ENCODE measurements at regions not wholly inside any gene's neighbourhood (a gene's known extent, or its start where the extent isn't known, plus 50 kb on each side); places are given as distances from the start of the nearest gene placed in this dataset.

DNA sequence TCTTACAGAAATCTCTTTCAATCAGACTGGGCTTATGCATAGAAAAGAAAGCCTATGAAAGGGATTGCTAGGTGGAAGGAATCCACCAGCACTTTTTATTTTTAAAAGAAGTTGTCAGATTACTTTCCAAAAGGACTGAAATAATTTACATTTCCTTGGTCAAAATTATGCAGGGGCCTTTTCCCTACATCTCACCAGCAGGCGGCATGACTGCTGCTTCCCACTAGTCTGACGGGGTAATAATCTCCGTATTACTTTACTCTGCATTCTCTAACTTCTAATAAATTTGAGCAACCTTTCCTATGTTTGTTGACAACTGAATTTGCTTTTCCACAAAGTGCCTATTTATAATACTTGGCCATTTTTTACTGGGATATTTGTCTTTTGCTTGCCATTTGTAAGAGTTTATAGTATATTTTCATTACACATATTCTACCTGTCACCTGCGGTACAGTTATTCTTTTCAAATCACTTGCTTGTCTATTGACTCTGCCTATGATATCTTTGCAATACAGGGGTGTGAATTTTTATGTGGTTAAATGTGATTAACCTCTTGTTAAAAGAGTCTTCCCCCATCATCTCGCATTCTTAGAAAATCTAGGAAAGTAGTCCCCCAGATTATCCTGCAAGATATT is 51.9 kb upstream of the USP47 start:
- H3K9me3 ChIP-seq (ENCODE audit: control insufficient read depth, insufficient read depth, low read length) = no peaks in the 10 kb centered on the region
- H3K9ac ChIP-seq (ENCODE audit: low read depth, low read length) = no peak overlapping the region
- H3K4me1 ChIP-seq (ENCODE audit: control insufficient read depth, insufficient read depth, low read length) = peaks cover 8% of the 10 kb centered on the region
- no peaks in the 10 kb centered on the region for H3K36me3 ChIP-seq (ENCODE audit: control insufficient read depth, insufficient read depth, low read length)
- H3K27me3 ChIP-seq (ENCODE audit: control insufficient read depth, insufficient read depth, low read length) = no peaks in the 10 kb centered on the region
- H3K4me3 ChIP-seq (ENCODE audit: low read depth, low read length) = no peak overlapping the region

DNA sequence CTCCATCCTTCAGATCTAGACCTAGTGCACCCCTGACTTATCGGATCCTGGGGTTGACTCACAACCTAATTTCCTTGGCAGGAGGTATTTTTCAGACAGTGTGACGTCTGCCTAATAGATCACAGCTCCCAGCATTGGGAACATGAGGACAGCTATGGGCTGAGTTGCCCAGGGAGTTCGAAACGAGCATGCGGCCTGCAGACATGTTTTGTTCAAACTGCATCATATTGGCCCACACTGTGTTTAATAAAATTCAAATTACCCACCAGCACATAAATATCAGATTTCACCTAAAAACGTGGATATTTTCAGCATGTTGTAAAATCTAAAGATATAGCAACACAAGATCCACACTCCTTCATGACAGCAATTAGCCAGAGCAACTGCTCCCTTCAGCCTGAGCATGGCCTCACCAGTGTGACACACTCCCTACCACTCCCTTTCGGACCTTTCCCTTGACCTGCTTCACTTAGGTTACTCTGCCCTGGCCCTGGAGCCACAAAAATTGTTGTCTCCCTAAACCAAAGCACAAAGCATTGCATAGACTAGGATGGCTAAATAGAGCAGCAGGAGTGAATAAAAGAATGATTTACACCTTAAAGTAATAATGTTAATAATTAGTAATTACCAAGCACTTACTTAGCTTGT is 53.6 kb upstream of the USP47 start:
- Histone ChIP-seq H3K9ac (ENCODE audit: low read depth, low read length) (no peak overlapping the region), H3K36me3 (ENCODE audit: control insufficient read depth, insufficient read depth, low read length) (no peaks in the 10 kb centered on the region), H3K4me3 (ENCODE audit: low read depth, low read length) (no peak overlapping the region), H3K27me3 (ENCODE audit: control insufficient read depth, insufficient read depth, low read length) (no peaks in the 10 kb centered on the region), H3K4me1 (ENCODE audit: control insufficient read depth, insufficient read depth, low read length) (peaks cover 8% of the 10 kb centered on the region), H3K9me3 (ENCODE audit: control insufficient read depth, insufficient read depth, low read length) (no peaks in the 10 kb centered on the region)

DNA sequence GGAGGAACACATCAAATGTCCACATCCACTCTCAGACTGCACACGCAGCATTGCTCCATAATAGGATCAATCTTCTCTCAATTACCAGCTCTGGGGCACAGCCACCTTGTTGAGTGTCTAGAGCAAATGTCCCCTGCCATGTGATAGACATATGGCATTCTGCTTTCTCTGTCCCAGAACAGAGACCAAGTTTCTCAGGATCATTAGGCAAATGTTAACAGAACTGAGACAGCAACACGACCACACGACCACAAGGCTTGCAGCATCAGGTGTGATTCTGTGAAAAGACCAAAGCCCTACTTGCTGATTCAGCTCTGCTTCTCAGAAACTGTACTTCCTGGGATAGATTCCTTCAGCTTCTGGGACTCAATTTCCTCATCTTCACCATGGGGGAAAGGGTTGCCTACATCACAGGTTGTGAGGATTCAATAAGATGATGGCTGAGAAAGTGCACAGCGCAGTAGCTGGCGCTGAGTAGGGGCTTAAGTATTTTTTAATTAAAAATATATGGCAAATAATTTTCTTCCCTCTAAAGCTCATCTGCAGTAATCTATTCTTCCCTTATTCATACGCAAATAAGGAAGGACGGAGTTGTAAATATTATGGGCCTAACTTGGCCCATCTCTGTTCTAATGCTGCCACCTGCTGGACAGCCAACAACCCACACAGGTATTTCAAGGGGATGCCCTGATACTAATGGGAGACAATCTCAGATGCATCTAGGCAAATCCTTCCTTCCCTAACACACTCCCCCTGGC is 54.3 kb upstream of the USP47 start:
- peaks cover 8% of the 10 kb centered on the region for H3K4me1 ChIP-seq (ENCODE audit: control insufficient read depth, insufficient read depth, low read length)
- no peaks in the 10 kb centered on the region for H3K36me3 ChIP-seq (ENCODE audit: control insufficient read depth, insufficient read depth, low read length)
- no peak overlapping the region for H3K4me3 ChIP-seq (ENCODE audit: low read depth, low read length)
- no peak overlapping the region for H3K9ac ChIP-seq (ENCODE audit: low read depth, low read length)
- H3K9me3 ChIP-seq (ENCODE audit: control insufficient read depth, insufficient read depth, low read length) = no peaks in the 10 kb centered on the region
- no peaks in the 10 kb centered on the region for H3K27me3 ChIP-seq (ENCODE audit: control insufficient read depth, insufficient read depth, low read length)

DNA sequence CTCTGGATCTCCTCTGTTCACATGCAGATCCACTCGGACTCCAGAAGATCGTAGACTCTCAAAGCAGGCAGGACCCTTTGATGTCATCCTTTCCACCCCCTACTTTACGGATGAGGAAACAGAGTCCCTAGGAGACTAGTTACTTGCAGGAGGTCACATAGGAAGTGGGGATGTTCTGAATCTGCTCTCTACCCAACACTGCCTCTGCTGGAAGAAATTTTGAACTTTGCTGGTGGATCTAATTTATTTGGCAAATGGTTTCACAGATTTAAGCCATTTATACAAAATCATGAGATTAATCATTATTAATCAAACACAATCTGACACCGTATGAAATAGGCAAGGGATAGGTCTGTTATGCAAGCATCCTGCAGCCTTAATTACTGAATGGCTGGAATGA is 55.0 kb upstream of the USP47 start:
- Histone ChIP-seq H3K4me1 (ENCODE audit: control insufficient read depth, insufficient read depth, low read length) (peaks cover 8% of the 10 kb centered on the region), H3K9ac (ENCODE audit: low read depth, low read length) (no peak overlapping the region), H3K4me3 (ENCODE audit: low read depth, low read length) (no peak overlapping the region), H3K36me3 (ENCODE audit: control insufficient read depth, insufficient read depth, low read length) (no peaks in the 10 kb centered on the region), H3K27me3 (ENCODE audit: control insufficient read depth, insufficient read depth, low read length) (no peaks in the 10 kb centered on the region), H3K9me3 (ENCODE audit: control insufficient read depth, insufficient read depth, low read length) (no peaks in the 10 kb centered on the region)

DNA sequence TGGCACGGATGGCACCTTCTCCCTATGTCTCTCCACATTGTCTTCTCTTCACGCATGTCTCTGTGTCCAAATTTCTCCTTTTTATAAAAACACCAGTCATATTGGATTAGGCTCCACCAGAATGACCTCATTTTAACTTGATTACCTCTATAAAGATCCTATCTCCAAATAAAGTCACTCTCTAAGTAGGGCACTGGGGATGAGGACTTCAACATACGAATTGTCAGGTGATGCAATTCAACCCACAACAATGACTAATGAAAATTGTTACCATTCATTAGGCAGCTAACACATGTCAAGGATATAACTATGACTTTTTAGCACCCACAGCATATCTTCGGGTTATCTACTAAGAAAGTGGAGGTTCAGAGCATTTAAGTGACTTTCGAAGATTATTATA is 55.5 kb upstream of the USP47 start:
- no peak overlapping the region for H3K4me3 ChIP-seq (ENCODE audit: low read depth, low read length)
- no peaks in the 10 kb centered on the region for H3K27me3 ChIP-seq (ENCODE audit: control insufficient read depth, insufficient read depth, low read length)
- no peaks in the 10 kb centered on the region for H3K9me3 ChIP-seq (ENCODE audit: control insufficient read depth, insufficient read depth, low read length)
- H3K9ac ChIP-seq (ENCODE audit: low read depth, low read length) = no peak overlapping the region
- no peaks in the 10 kb centered on the region for H3K36me3 ChIP-seq (ENCODE audit: control insufficient read depth, insufficient read depth, low read length)
- H3K4me1 ChIP-seq (ENCODE audit: control insufficient read depth, insufficient read depth, low read length) = peaks cover 8% of the 10 kb centered on the region

DNA sequence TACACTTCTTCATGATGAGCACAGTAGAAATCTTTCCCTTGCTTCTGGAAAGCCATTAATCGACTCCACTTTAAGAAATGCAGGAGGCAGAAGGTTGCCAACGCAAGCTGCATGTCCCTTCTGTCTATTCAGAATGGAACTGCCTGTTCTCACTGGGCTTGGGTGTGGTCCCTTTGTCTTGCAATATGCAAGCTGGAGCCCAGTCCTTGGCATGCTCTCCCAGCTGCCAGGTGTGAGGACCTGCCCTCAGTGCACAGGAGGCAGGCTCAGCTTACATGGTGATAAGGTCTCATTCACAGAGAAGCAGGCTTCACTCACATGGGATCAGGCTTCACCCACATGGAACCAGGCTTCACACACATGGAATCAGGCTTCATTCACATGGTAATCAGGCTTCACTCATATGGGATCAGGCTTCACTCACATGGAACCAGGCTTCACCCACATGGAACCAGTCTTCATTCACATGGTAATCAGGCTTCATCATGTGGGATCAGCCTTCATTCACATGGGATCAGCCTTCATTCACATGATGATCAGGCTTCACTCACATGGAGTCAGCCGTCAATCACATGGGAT is 59.2 kb upstream of the USP47 start:
- no peaks in the 10 kb centered on the region for H3K9me3 ChIP-seq (ENCODE audit: control insufficient read depth, insufficient read depth, low read length)
- H3K9ac ChIP-seq (ENCODE audit: low read depth, low read length) = no peak overlapping the region
- H3K27me3 ChIP-seq (ENCODE audit: control insufficient read depth, insufficient read depth, low read length) = no peaks in the 10 kb centered on the region
- no peak overlapping the region for H3K4me3 ChIP-seq (ENCODE audit: low read depth, low read length)
- peaks cover 5% of the 10 kb centered on the region for H3K4me1 ChIP-seq (ENCODE audit: control insufficient read depth, insufficient read depth, low read length)
- H3K36me3 ChIP-seq (ENCODE audit: control insufficient read depth, insufficient read depth, low read length) = no peaks in the 10 kb centered on the region

DNA sequence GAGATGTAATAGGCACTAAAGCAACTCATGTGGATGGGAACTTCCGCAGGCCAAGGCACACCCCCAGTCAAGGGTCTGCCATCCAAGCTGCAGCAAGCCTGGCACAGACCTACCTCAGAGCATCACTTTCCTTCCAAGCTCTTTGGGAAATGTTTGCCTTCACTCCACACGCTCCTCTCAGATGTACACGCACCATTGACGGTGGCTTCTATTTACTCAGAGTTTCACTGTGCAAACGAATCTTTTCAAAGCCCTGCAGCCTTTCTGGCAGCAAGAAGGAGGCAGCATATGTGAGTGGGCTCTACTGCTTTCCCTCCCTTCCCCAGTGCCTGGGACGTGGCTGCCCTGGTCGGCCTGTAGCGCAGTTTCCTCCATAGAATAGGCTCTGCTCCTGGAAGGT is 60.9 kb upstream of the USP47 start:
- no peak overlapping the region for H3K9ac ChIP-seq (ENCODE audit: low read depth, low read length)
- H3K9me3 ChIP-seq (ENCODE audit: control insufficient read depth, insufficient read depth, low read length) = no peaks in the 10 kb centered on the region
- no peaks in the 10 kb centered on the region for H3K36me3 ChIP-seq (ENCODE audit: control insufficient read depth, insufficient read depth, low read length)
- H3K4me3 ChIP-seq (ENCODE audit: low read depth, low read length) = no peak overlapping the region
- no peaks in the 10 kb centered on the region for H3K27me3 ChIP-seq (ENCODE audit: control insufficient read depth, insufficient read depth, low read length)
- no peaks in the 10 kb centered on the region for H3K4me1 ChIP-seq (ENCODE audit: control insufficient read depth, insufficient read depth, low read length)

DNA sequence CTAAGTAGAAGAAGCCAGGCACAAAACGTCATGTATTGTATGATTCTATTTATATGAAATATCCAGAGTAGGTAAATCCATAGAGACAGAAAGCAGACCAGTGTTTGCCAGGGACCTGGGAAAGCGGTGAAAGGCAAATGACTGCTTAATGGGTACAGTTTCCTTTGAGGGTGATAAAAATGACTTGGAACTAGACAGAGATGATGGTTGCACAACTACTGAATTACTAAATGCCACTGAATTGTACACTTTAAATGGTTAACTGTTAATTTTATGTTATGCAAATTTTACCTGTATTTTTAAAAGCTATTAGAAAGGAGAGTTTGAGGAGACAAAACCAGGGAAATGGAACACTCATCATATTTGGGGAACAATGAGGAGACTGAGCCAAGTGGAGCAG is 61.8 kb upstream of the USP47 start:
- H3K27me3 ChIP-seq (ENCODE audit: control insufficient read depth, insufficient read depth, low read length) = no peaks in the 10 kb centered on the region
- no peaks in the 10 kb centered on the region for H3K4me1 ChIP-seq (ENCODE audit: control insufficient read depth, insufficient read depth, low read length)
- H3K9me3 ChIP-seq (ENCODE audit: control insufficient read depth, insufficient read depth, low read length) = no peaks in the 10 kb centered on the region
- no peaks in the 10 kb centered on the region for H3K36me3 ChIP-seq (ENCODE audit: control insufficient read depth, insufficient read depth, low read length)
- H3K9ac ChIP-seq (ENCODE audit: low read depth, low read length) = no peak overlapping the region
- no peak overlapping the region for H3K4me3 ChIP-seq (ENCODE audit: low read depth, low read length)

DNA sequence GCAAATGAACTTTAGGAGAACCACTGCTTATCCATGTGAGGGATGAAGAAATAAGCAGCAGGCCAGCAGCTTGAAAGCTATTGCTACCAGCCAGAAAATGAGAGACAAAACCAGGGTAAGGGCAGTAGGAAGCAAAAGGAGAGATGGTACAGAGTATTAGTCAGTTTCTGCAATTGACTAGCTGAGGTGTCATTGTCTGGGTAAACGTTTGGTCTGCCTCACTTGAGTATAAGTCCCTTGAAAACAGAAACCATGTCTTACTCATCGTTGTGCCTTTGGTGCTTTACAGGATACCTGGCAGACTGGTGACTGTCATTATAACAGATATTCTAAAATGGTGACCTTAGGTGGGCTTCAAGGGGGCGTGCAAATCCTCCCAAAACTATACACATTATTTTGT is 63.9 kb upstream of the USP47 start:
- Histone ChIP-seq H3K4me1 (ENCODE audit: control insufficient read depth, insufficient read depth, low read length) (no peaks in the 10 kb centered on the region), H3K9me3 (ENCODE audit: control insufficient read depth, insufficient read depth, low read length) (no peaks in the 10 kb centered on the region), H3K36me3 (ENCODE audit: control insufficient read depth, insufficient read depth, low read length) (no peaks in the 10 kb centered on the region), H3K4me3 (ENCODE audit: low read depth, low read length) (no peak overlapping the region), H3K9ac (ENCODE audit: low read depth, low read length) (no peak overlapping the region), H3K27me3 (ENCODE audit: control insufficient read depth, insufficient read depth, low read length) (no peaks in the 10 kb centered on the region)

DNA sequence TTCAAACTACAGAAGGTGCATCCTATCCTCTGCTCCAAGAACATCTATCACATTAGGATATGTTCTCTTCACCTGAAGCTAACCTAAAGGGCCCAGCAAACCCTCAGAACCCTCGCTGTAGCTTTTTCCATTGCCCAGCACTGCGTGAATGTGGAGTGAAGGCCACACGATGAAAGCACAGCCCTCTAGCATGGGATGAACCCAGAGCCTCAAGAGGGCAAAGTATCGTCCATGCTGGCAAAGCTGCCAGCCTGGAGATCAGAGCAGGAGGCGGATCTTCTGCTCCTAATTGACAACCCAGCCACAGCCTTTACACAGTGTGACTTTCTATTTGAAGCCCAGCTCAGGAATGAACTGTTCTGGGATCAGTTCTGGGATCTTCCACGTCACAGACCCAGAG is 65.1 kb upstream of the USP47 start:
- Histone ChIP-seq H3K36me3 (ENCODE audit: control insufficient read depth, insufficient read depth, low read length) (no peaks in the 10 kb centered on the region), H3K4me1 (ENCODE audit: control insufficient read depth, insufficient read depth, low read length) (no peaks in the 10 kb centered on the region), H3K9ac (ENCODE audit: low read depth, low read length) (no peak overlapping the region), H3K9me3 (ENCODE audit: control insufficient read depth, insufficient read depth, low read length) (no peaks in the 10 kb centered on the region), H3K4me3 (ENCODE audit: low read depth, low read length) (no peak overlapping the region), H3K27me3 (ENCODE audit: control insufficient read depth, insufficient read depth, low read length) (no peaks in the 10 kb centered on the region)

DNA sequence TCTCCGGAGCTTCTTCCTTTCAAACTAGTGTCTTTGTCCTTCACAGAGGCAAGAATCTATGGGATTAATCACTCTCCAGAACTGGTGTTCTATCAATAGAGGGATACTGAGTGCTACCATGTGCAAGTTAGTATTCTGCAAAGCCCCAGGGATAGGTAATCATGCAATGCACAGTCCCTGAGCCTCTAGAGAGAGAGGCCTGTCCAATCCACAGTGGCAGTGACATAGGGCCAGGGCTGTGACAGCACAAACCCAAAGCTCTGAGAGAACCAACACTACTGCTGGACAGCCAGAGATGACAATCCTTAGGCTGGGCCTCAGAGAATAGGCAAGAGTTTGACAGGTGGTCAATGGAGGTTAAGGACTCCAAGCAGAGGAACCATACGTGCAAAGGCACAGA is 66.8 kb upstream of the USP47 start:
- Histone ChIP-seq H3K4me3 (ENCODE audit: low read depth, low read length) (no peak overlapping the region), H3K4me1 (ENCODE audit: control insufficient read depth, insufficient read depth, low read length) (no peaks in the 10 kb centered on the region), H3K9ac (ENCODE audit: low read depth, low read length) (no peak overlapping the region), H3K27me3 (ENCODE audit: control insufficient read depth, insufficient read depth, low read length) (no peaks in the 10 kb centered on the region), H3K9me3 (ENCODE audit: control insufficient read depth, insufficient read depth, low read length) (no peaks in the 10 kb centered on the region), H3K36me3 (ENCODE audit: control insufficient read depth, insufficient read depth, low read length) (no peaks in the 10 kb centered on the region)

Measured in iPS-15b (cell line).